PC-9 (cell line): ENCODE measurements at regions not wholly inside any gene's neighbourhood (a gene's known extent, or its start where the extent isn't known, plus 50 kb on each side); places are given as distances from the start of the nearest gene placed in this dataset.
"Not testable (repeated sequence)": the region's sequence is repeated elsewhere in the genome, so short reads cannot be mapped to it uniquely, and the experiment has no call there.

Experiments
- BruUV-seq: library from RNA; stranded (reverse); fragments of 400-500 nt; replicated peaks from 2 replicates; lab custom pipeline; 2021; lab: Mats Ljungman, UMichigan
- CTCF ChIA-PET: fragments of 300-600 bp; sonication (Branson Sonifier 250); formaldehyde crosslinking; loops from one replicate; lab custom pipeline; 2022; ENCODE audit warnings: antibody characterized with exemption; lab: Charles Lee
- POLR2A ChIA-PET: fragments of 300-600 bp; sonication (Branson Sonifier 250); formaldehyde crosslinking; loops from one replicate; lab custom pipeline; 2022; ENCODE audit warnings: antibody characterized with exemption; ENCODE audit not compliant: unreplicated experiment; lab: Charles Lee
- DNase-seq, 2 experiments: peaks; one replicate each; pipeline versions ENCODE4 v3.0.0 to v3.0.0-alpha.2; 2015 to 2022; ENCODE audit warnings: mixed read lengths in 1 of 2
- H2AFZ ChIP-seq: fragments of 200-600 bp; sonication (generic); 2 replicates; pipeline ENCODE4 v1.8.1; 2017; ENCODE audit warnings: antibody characterized with exemption
- H3F3A ChIP-seq: fragments of 200-600 bp; sonication (generic); 2 replicates; pipeline ENCODE4 v1.8.1; 2017; ENCODE audit warnings: antibody characterized with exemption, mild to moderate bottlenecking, low read depth; ENCODE audit not compliant: insufficient read depth
- H3K27ac ChIP-seq: fragments of 200-600 bp; sonication (generic); 2 replicates; pipeline ENCODE4 v1.6.1; 2016; ENCODE audit warnings: mixed run types
- H3K27me3 ChIP-seq: fragments of 200-600 bp; sonication (generic); 2 replicates; pipeline ENCODE4 v1.6.1; 2016; ENCODE audit warnings: low read depth, mixed run types; ENCODE audit not compliant: insufficient read depth
- H3K36me3 ChIP-seq: fragments of 200-600 bp; sonication (generic); 2 replicates; pipeline ENCODE4 v1.6.1; 2016; ENCODE audit warnings: low read depth, mixed run types
- H3K4me1 ChIP-seq: fragments of 200-600 bp; sonication (generic); replicated peaks from 2 replicates; pipeline ENCODE4 v1.6.1; 2016; ENCODE audit warnings: mixed run types; ENCODE audit not compliant: insufficient read depth
- H3K4me2 ChIP-seq: fragments of 200-600 bp; sonication (generic); 2 replicates; pipeline ENCODE4 v1.6.1; 2017; ENCODE audit warnings: mixed run types
- H3K4me3 ChIP-seq: fragments of 200-600 bp; sonication (generic); 2 replicates; pipeline ENCODE4 v1.6.1; 2016; ENCODE audit warnings: mixed run types
- H3K79me2 ChIP-seq: fragments of 200-600 bp; sonication (generic); 2 replicates; pipeline ENCODE4 v1.6.1; 2017; ENCODE audit warnings: low read depth, mixed run types
- H3K9me2 ChIP-seq: fragments of 200-600 bp; sonication (generic); 2 replicates; pipeline ENCODE4 v1.8.1; 2017; ENCODE audit warnings: mild to moderate bottlenecking; ENCODE audit not compliant: insufficient read depth
- H3K9me3 ChIP-seq: fragments of 200-600 bp; sonication (generic); 2 replicates; pipeline ENCODE4 v1.8.1; 2016; ENCODE audit warnings: low read depth; ENCODE audit not compliant: insufficient read depth
- H4K20me1 ChIP-seq: fragments of 200-600 bp; sonication (generic); 2 replicates; pipeline ENCODE4 v1.8.1; 2017; ENCODE audit not compliant: insufficient read depth
- intact Hi-C: fragments of 100-400 bp; cut with micrococcal nuclease; formaldehyde crosslinking; loops from one replicate; pipeline ENCODE4 v1.10.0; 2022; ENCODE audit not compliant: unreplicated experiment

GRCh38 chr2:111273007-111273406 lies 152.3 kb downstream of the BCL2L11 start:
- DNase-seq, H3K4me2 ChIP-seq, H3K27ac ChIP-seq, H4K20me1 ChIP-seq, H3F3A ChIP-seq, BruUV-seq, H3K4me1 ChIP-seq, H3K79me2 ChIP-seq, H3K9me3 ChIP-seq, H3K9me2 ChIP-seq, CTCF ChIA-PET, H3K27me3 ChIP-seq, H3K4me3 ChIP-seq, intact Hi-C loops, H2AFZ ChIP-seq, POLR2A ChIA-PET, H3K36me3 ChIP-seq: not testable (repeated sequence)

GRCh38 chr2:111275047-111275853 lies 154.5 kb downstream of the BCL2L11 start:
- POLR2A ChIA-PET, H3K4me2 ChIP-seq, CTCF ChIA-PET, H3K4me3 ChIP-seq, BruUV-seq, H3K9me2 ChIP-seq, H4K20me1 ChIP-seq, DNase-seq, H3K36me3 ChIP-seq, H3K9me3 ChIP-seq, H3K27me3 ChIP-seq, intact Hi-C loops, H2AFZ ChIP-seq, H3F3A ChIP-seq, H3K27ac ChIP-seq, H3K4me1 ChIP-seq, H3K79me2 ChIP-seq: not testable (repeated sequence)

- H3K9me3 ChIP-seq, intact Hi-C loops, H4K20me1 ChIP-seq, DNase-seq, BruUV-seq, H3K27ac ChIP-seq, H3K79me2 ChIP-seq, H3K4me1 ChIP-seq, H3K27me3 ChIP-seq, H3F3A ChIP-seq, H3K4me2 ChIP-seq, H3K9me2 ChIP-seq, H2AFZ ChIP-seq, CTCF ChIA-PET, POLR2A ChIA-PET, H3K36me3 ChIP-seq, H3K4me3 ChIP-seq: not testable (repeated sequence)
These were observed 155.1 kb downstream of the BCL2L11 start for GRCh38 chr2:111275854-111276171.

- CTCF ChIA-PET, H3F3A ChIP-seq, H3K4me1 ChIP-seq, H3K4me2 ChIP-seq, H3K27ac ChIP-seq, BruUV-seq, H3K79me2 ChIP-seq, DNase-seq, H3K9me2 ChIP-seq, H2AFZ ChIP-seq, POLR2A ChIA-PET, H3K27me3 ChIP-seq, H4K20me1 ChIP-seq, H3K9me3 ChIP-seq, H3K36me3 ChIP-seq, intact Hi-C loops, H3K4me3 ChIP-seq: not testable (repeated sequence)
These were observed 157.4 kb downstream of the BCL2L11 start for GRCh38 chr2:111278133-111278532.

GRCh38 chr2:111280709-111281286 lies 160.1 kb downstream of the BCL2L11 start:
- H4K20me1 ChIP-seq, POLR2A ChIA-PET, intact Hi-C loops, H3K9me2 ChIP-seq, H3K9me3 ChIP-seq, H3K79me2 ChIP-seq, DNase-seq, H2AFZ ChIP-seq, H3F3A ChIP-seq, CTCF ChIA-PET, BruUV-seq, H3K27ac ChIP-seq, H3K4me3 ChIP-seq, H3K4me2 ChIP-seq, H3K4me1 ChIP-seq, H3K27me3 ChIP-seq, H3K36me3 ChIP-seq: not testable (repeated sequence)

- H3K4me2 ChIP-seq, DNase-seq, H3K27ac ChIP-seq, H3K4me1 ChIP-seq, H3K4me3 ChIP-seq, H3K27me3 ChIP-seq, H3K79me2 ChIP-seq, POLR2A ChIA-PET, H3K9me3 ChIP-seq, intact Hi-C loops, H4K20me1 ChIP-seq, H3K9me2 ChIP-seq, H3K36me3 ChIP-seq, H2AFZ ChIP-seq, CTCF ChIA-PET, BruUV-seq, H3F3A ChIP-seq: not testable (repeated sequence)
These were observed 161.4 kb downstream of the BCL2L11 start for GRCh38 chr2:111282162-111282561.

GRCh38 chr2:111287646-111288568 lies 167.2 kb downstream of the BCL2L11 start:
- peak; percentile 91 to 96 for DNase-seq
- H2AFZ ChIP-seq, H3K4me2 ChIP-seq, H3K79me2 ChIP-seq, H4K20me1 ChIP-seq, H3K36me3 ChIP-seq, H3K27me3 ChIP-seq, intact Hi-C loops, H3K9me2 ChIP-seq, POLR2A ChIA-PET, H3K4me3 ChIP-seq, CTCF ChIA-PET, H3K9me3 ChIP-seq, H3F3A ChIP-seq, H3K27ac ChIP-seq: not testable (repeated sequence)
- TSS peak; percentile 89 for BruUV-seq
- H3K4me1 ChIP-seq, result peaks cover 22% of the 10 kb centered on the region
